ENCODE measurements at regions not wholly inside any gene's neighbourhood (a gene's known extent, or its start where the extent isn't known, plus 50 kb on each side); places are given as distances from the start of the nearest gene placed in this dataset.
A peak's percentile ranks its signal among the peaks of the same experiment; 100 is the strongest.

- no peak overlapping the region for H3K14ac ChIP-seq (ENCODE audit: insufficient read length)
- DNase-seq (ENCODE audit: low read depth in 1 of 2, low spot score in 2 of 2) (no peak), FAIRE-seq (no peak)
- H2BK120ac ChIP-seq (replicated peaks; ENCODE audit: low read depth, low read length), result no peak overlapping the region
- no peak overlapping the region for H3K56ac ChIP-seq (replicated peaks; ENCODE audit: insufficient read length, low read depth, low read length)
- H2BK20ac ChIP-seq (ENCODE audit: low read length), result no peak overlapping the region
- H2AK5ac ChIP-seq (ENCODE audit: low read depth, low read length), result no peak overlapping the region
- ChIA-PET POLR2A (ENCODE audit: partially characterized antibody) (no interaction called here), CTCF (ENCODE audit: partially characterized antibody) (interaction anchor here (1.4 kb wide), 1 partner anchor 53 kb away, joined by 3 read pairs; no protein-coding TSS in a partner anchor)
- no peaks in the 10 kb centered on the region for H3K4me1 ChIP-seq (replicated peaks in 1 of 4; ENCODE audit: control insufficient read depth in 3 of 4, insufficient read depth in 4 of 4, low read length in 3 of 4)
- H2BK5ac ChIP-seq (ENCODE audit: low read depth, low read length), result no peak overlapping the region
- no peaks in the 10 kb centered on the region for H3K27me3 ChIP-seq (replicated peaks in 1 of 4; ENCODE audit: control insufficient read depth in 3 of 4, extremely low read depth in 1 of 4, insufficient read depth in 3 of 4, low read length in 3 of 4)
- H2AFZ ChIP-seq (ENCODE audit: low read length), result no peak overlapping the region
- H3K79me1 ChIP-seq (ENCODE audit: low read depth, low read length), result no peaks in the 10 kb centered on the region
- no peaks in the 10 kb centered on the region for H3K9me3 ChIP-seq (ENCODE audit: insufficient read depth in 2 of 2, low read depth in 1 of 2, low read length in 1 of 2)
- H4K5ac ChIP-seq (ENCODE audit: insufficient read length, low read depth, low read length), result no peak overlapping the region
- peak overlapping the region; percentile 18; the same call in 1 of the 2 replicates for H4K8ac ChIP-seq (ENCODE audit: extremely low read depth, insufficient read depth, low read length)
- H3K36me3 ChIP-seq (ENCODE audit: control insufficient read depth in 2 of 4, insufficient read depth in 4 of 4, low read length in 3 of 4), result no peaks in the 10 kb centered on the region
- H3K4me2 ChIP-seq (ENCODE audit: insufficient read depth in 1 of 2, low read depth in 2 of 2, low read length in 2 of 2), result no peak overlapping the region
- H3K23ac ChIP-seq (ENCODE audit: insufficient read length), result no peak overlapping the region
- no peak overlapping the region for H2BK15ac ChIP-seq (ENCODE audit: low read length)
- H3K23me2 ChIP-seq (ENCODE audit: low read depth, low read length), result no peaks in the 10 kb centered on the region
- no peak overlapping the region for H2BK12ac ChIP-seq (ENCODE audit: low read depth, low read length)
- H3K4me3 ChIP-seq (ENCODE audit: extremely low read depth in 1 of 4, insufficient read depth in 2 of 4, low read depth in 3 of 4, low read length in 4 of 4), result no peak overlapping the region
- H3K4ac ChIP-seq (replicated peaks; ENCODE audit: insufficient read length, low read depth, low read length), result no peak overlapping the region
- H3K18ac ChIP-seq (ENCODE audit: extremely low read depth, low read length), result no peak overlapping the region
- TF ChIP-seq CHD2 (IDR thresholded peaks at IDR 0.05; ENCODE audit: low read length) (no peak), HDAC2 (IDR thresholded peaks at IDR 0.05; ENCODE audit: borderline replicate concordance in 1 of 2, low read depth in 2 of 2, low read length in 2 of 2) (no peak), CTBP2 (IDR thresholded peaks at IDR 0.05; ENCODE audit: borderline replicate concordance, insufficient read depth, insufficient read length, low read length) (no peak), ASH2L (IDR thresholded peaks at IDR 0.05; ENCODE audit: low read length) (no peak), YY1 (IDR thresholded peaks at IDR 0.05; ENCODE audit: low read depth, low read length) (no peak), TAF7 (optimal IDR thresholded peaks at IDR 0.05; ENCODE audit: borderline replicate concordance, low read depth, low read length) (no peak), POLR2A (IDR thresholded peaks at IDR 0.05; ENCODE audit: control extremely low read depth in 1 of 2, low read depth in 2 of 2, low read length in 2 of 2) (no peak), SIX5 (IDR thresholded peaks at IDR 0.05; ENCODE audit: low read depth, low read length) (no peak), CHD1 (IDR thresholded peaks at IDR 0.05; ENCODE audit: low read depth, low read length) (no peak), NRF1 (IDR thresholded peaks at IDR 0.05; ENCODE audit: low read depth, low read length) (no peak), SRF (IDR thresholded peaks at IDR 0.05; ENCODE audit: low read depth, low read length) (no peak), KDM4A (IDR thresholded peaks at IDR 0.05; ENCODE audit: low read depth, low read length, severe bottlenecking) (no peak), BRCA1 (IDR thresholded peaks at IDR 0.05; ENCODE audit: low read depth, low read length) (no peak), JUND (IDR thresholded peaks at IDR 0.05; ENCODE audit: low read length) (no peak)
- no peak overlapping the region for H3K9ac ChIP-seq (replicated peaks in 1 of 4; ENCODE audit: extremely low read depth in 1 of 4, low read depth in 3 of 4, low read length in 3 of 4)
- no peaks in the 10 kb centered on the region for H3K79me2 ChIP-seq (ENCODE audit: control insufficient read depth in 1 of 2, insufficient read depth in 2 of 2, low read length in 2 of 2)
- H4K20me1 ChIP-seq (replicated peaks in 1 of 2; ENCODE audit: control insufficient read depth in 1 of 2, insufficient read depth in 2 of 2, low read length in 2 of 2), result no peaks in the 10 kb centered on the region
- no peak overlapping the region for H4K91ac ChIP-seq (replicated peaks; ENCODE audit: insufficient read length, low read length)
- 96% methylated on average over 4 of the region's 4 CpGs; no CpG with 5 or more reads in 1 of the 2 experiments for WGBS, 2 experiments (ENCODE audit: extremely low coverage in 1 of 2, insufficient coverage in 1 of 2, insufficient read length in 1 of 2, insufficient replicate concordance in 2 of 2, low coverage in 1 of 2, low lambda C conversion rate in 2 of 2, missing lambda C conversion rate in 1 of 2)
- no peak overlapping the region for H3K27ac ChIP-seq (ENCODE audit: low read depth, low read length)
Observed at GRCh38 chr10:118903251-118903650, 126.3 kb upstream of the NANOS1 start.

Data from H1 (cell line).